Cardiac fibroblast (primary cell): ENCODE measurements at regions not wholly inside any gene's neighbourhood (a gene's known extent, or its start where the extent isn't known, plus 50 kb on each side); places are given as distances from the start of the nearest gene placed in this dataset.

ENCODE experiments used
- DNase-seq, 2 donors: peaks; one replicate each; pipeline versions ENCODE4 v3.0.0 to v3.0.0-alpha.2; 2010; ENCODE audit warnings: low read depth in 2 of 2
- H3K4me3 ChIP-seq, 2 donors: replicated peaks in 1 of 2; 1 replicate in 1 of 2; 2 replicates in 1 of 2; pipeline ENCODE4 v1.5.1; 2011; ENCODE audit warnings: low read depth in 2 of 2, low read length in 2 of 2, mild to moderate bottlenecking in 2 of 2, moderate library complexity in 1 of 2
- TF ChIP-seq, protein P1 (sequence below): IDR thresholded peaks from one replicate; pipeline ENCODE4 v1.5.1; 2011; ENCODE audit warnings: low read depth, mild to moderate bottlenecking, low read length, inconsistent platforms

- no peak overlapping the region for H3K4me3 ChIP-seq
- TF ChIP-seq, protein P1, sequence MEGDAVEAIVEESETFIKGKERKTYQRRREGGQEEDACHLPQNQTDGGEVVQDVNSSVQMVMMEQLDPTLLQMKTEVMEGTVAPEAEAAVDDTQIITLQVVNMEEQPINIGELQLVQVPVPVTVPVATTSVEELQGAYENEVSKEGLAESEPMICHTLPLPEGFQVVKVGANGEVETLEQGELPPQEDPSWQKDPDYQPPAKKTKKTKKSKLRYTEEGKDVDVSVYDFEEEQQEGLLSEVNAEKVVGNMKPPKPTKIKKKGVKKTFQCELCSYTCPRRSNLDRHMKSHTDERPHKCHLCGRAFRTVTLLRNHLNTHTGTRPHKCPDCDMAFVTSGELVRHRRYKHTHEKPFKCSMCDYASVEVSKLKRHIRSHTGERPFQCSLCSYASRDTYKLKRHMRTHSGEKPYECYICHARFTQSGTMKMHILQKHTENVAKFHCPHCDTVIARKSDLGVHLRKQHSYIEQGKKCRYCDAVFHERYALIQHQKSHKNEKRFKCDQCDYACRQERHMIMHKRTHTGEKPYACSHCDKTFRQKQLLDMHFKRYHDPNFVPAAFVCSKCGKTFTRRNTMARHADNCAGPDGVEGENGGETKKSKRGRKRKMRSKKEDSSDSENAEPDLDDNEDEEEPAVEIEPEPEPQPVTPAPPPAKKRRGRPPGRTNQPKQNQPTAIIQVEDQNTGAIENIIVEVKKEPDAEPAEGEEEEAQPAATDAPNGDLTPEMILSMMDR, result peak; percentile 4
- no peak for DNase-seq
Measured at GRCh38 chr4:170990989-170991589, 822.1 kb upstream of the GALNTL6 start.

GRCh38 chr4:170988446-170988845 lies 824.8 kb upstream of the GALNTL6 start:
- no peak overlapping the region for H3K4me3 ChIP-seq
- TF ChIP-seq, protein P1, result no peak
- no peak for DNase-seq

DNA sequence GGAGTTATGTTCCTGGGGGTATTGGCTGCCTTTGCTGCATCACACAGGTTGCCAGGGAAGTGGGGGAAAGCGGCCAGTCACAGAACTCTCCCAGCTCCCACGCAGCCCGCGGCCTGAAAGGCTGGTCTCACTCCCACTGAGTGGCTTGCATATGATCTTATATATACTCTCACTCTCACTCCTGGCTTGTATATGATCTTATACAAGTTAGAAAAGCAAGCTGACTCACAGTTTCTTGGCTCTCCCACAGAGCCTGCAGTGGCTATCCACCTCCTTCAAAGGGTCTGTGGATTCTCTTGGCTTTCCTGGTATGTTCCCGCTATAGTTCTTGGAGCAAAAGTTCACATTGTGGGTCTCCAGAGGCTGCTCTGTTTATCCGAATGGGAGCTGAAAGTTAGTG lies 833.5 kb upstream of the GALNTL6 start:
- no peak overlapping the region for H3K4me3 ChIP-seq
- DNase-seq, result no peak
- TF ChIP-seq, protein P1, result no peak

GRCh38 chr4:170978990-170979389 lies 834.2 kb upstream of the GALNTL6 start:
- TF ChIP-seq, protein P1, result no peak
- no peak overlapping the region for H3K4me3 ChIP-seq
- DNase-seq, result no peak

DNA sequence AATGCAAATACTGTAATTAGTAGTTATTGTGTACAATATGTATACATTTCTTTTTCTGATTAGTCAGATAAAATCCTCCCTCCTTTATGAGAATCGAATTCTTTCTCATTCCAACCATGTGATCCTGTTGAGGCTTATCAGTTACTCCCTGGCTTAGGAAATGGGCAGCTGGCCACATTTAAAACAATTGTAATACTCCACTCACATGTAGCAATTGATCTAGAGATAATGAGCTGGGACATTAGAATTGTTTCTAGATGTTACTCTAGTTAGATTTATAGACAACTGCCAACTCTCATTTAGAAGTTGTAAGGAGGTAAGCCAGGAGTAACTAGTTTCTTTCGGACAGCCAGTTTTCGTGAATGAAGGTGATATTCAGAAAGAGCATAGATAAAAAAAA lies 859.3 kb upstream of the AADAT start:
- no peak for DNase-seq

DNA sequence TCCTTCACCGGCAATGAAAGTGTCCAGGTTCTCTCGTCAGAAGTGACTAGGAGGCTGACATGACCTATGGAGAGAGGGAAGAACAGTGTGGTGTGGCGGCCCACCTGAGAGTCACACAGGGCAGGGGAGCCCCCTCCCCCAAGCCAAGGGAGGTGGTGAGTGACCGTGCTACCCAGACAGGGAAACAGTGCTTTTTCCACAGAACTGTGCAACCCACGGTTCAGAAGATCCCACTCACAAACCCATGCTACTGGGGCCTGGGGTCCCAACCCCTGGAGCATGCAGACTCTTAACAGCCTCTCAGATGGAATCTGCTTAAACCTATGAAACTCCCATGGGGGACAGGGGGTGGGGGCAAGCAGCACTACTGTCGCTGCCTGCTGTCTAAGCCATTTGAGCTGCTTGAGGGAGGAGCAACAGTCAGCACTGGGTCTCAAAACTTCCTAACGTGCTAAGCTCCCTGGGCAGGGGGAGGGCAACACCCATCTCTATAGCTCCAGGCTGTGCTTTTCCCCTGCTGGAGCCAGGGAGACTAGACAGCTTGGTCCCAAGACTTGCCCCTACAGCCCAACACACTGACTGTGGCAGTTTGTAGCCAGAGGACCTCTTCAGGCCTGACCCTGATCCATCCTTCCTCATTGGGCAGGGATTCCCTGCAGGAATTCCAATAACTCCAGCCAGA lies 850.4 kb upstream of the AADAT start:
- DNase-seq, result no peak
- no peak overlapping the region for H3K4me3 ChIP-seq
- TF ChIP-seq, protein P1, result no peak

More for the DNA sequence above, 859.3 kb upstream of the AADAT start:
- TF ChIP-seq, protein P1, result no peak
- no peak overlapping the region for H3K4me3 ChIP-seq

- no peak overlapping the region for H3K4me3 ChIP-seq
- no peak for DNase-seq
- TF ChIP-seq, protein P1, result no peak
Measured at GRCh38 chr4:170938588-170938987, 848.8 kb upstream of the AADAT start.
